IPS-20b (cell line): ENCODE measurements at regions not wholly inside any gene's neighbourhood (a gene's known extent, or its start where the extent isn't known, plus 50 kb on each side); places are given as distances from the start of the nearest gene placed in this dataset.

Experiments
- H3K27ac ChIP-seq: one replicate; pipeline ENCODE4 v1.5.1; 2013; ENCODE audit warnings: low read length
- H3K27me3 ChIP-seq: 2 replicates; pipeline ENCODE4 v1.6.1; 2013; ENCODE audit warnings: mild to moderate bottlenecking, low read length, inconsistent platforms; ENCODE audit not compliant: insufficient read depth
- H3K36me3 ChIP-seq: 2 replicates; pipeline ENCODE4 v1.6.1; 2013; ENCODE audit warnings: low read depth, mild to moderate bottlenecking, inconsistent platforms, low read length, moderate library complexity; ENCODE audit not compliant: insufficient read depth
- H3K4me1 ChIP-seq: 2 replicates; pipeline ENCODE4 v1.6.1; 2013; ENCODE audit warnings: mild to moderate bottlenecking, control low read depth, inconsistent platforms, low read length, moderate library complexity; ENCODE audit not compliant: insufficient read depth
- H3K4me3 ChIP-seq: 2 replicates; pipeline ENCODE4 v1.5.1; 2013; ENCODE audit warnings: mild to moderate bottlenecking, low read length, inconsistent platforms
- H3K9ac ChIP-seq: 2 replicates; pipeline ENCODE4 v1.6.1; 2013; ENCODE audit warnings: low read depth, mild to moderate bottlenecking, inconsistent platforms, low read length, moderate library complexity
- H3K9me3 ChIP-seq: 2 replicates; pipeline ENCODE4 v1.6.1; 2013; ENCODE audit warnings: mild to moderate bottlenecking, low read depth, low read length, inconsistent platforms; ENCODE audit not compliant: insufficient read depth

GRCh38 chr2:238649936-238650518, 197.9 kb upstream of the TWIST2 start:
- Histone ChIP-seq H3K36me3 (no peaks in the 10 kb centered on the region), H3K27ac (no peak overlapping the region), H3K9ac (no peak overlapping the region), H3K9me3 (no peaks in the 10 kb centered on the region), H3K4me1 (no peaks in the 10 kb centered on the region), H3K27me3 (no peaks in the 10 kb centered on the region), H3K4me3 (no peak overlapping the region)

GRCh38 chr2:238650536-238650935, 197.3 kb upstream of the TWIST2 start:
- Histone ChIP-seq H3K36me3 (no peaks in the 10 kb centered on the region), H3K27me3 (no peaks in the 10 kb centered on the region), H3K9me3 (no peaks in the 10 kb centered on the region), H3K4me1 (no peaks in the 10 kb centered on the region), H3K27ac (no peak overlapping the region), H3K9ac (no peak overlapping the region), H3K4me3 (no peak overlapping the region)

- H3K27me3 ChIP-seq, result no peaks in the 10 kb centered on the region
- H3K4me1 ChIP-seq, result no peaks in the 10 kb centered on the region
- H3K36me3 ChIP-seq, result no peaks in the 10 kb centered on the region
- no peaks in the 10 kb centered on the region for H3K9me3 ChIP-seq
- no peak overlapping the region for H3K4me3 ChIP-seq
- no peak overlapping the region for H3K27ac ChIP-seq
- H3K9ac ChIP-seq, result no peak overlapping the region
Measured at GRCh38 chr2:238651306-238652052, 196.4 kb upstream of the TWIST2 start.

GRCh38 chr2:238652053-238652770, 195.7 kb upstream of the TWIST2 start:
- Histone ChIP-seq H3K9me3 (no peaks in the 10 kb centered on the region), H3K4me1 (peaks cover 3% of the 10 kb centered on the region; the same call in 1 of the 2 replicates), H3K27me3 (no peaks in the 10 kb centered on the region), H3K9ac (no peak overlapping the region), H3K36me3 (no peaks in the 10 kb centered on the region), H3K27ac (no peak overlapping the region), H3K4me3 (no peak overlapping the region)

GRCh38 chr2:238652771-238653157, 195.1 kb upstream of the TWIST2 start:
- Histone ChIP-seq H3K27me3 (no peaks in the 10 kb centered on the region), H3K27ac (no peak overlapping the region), H3K9me3 (no peaks in the 10 kb centered on the region), H3K36me3 (no peaks in the 10 kb centered on the region), H3K9ac (no peak overlapping the region), H3K4me1 (peaks cover 5% of the 10 kb centered on the region; the same call in 1 of the 2 replicates), H3K4me3 (no peak overlapping the region)

- Histone ChIP-seq H3K9ac (no peak overlapping the region), H3K27me3 (peaks cover 5% of the 10 kb centered on the region; the same call in 1 of the 2 replicates), H3K36me3 (no peaks in the 10 kb centered on the region), H3K27ac (no peak overlapping the region), H3K9me3 (no peaks in the 10 kb centered on the region), H3K4me3 (no peak overlapping the region), H3K4me1 (peaks cover 5% of the 10 kb centered on the region; the same call in 1 of the 2 replicates)
Measured at GRCh38 chr2:238653431-238654109, 194.3 kb upstream of the TWIST2 start.

- peaks cover 5% of the 10 kb centered on the region; the same call in 1 of the 2 replicates for H3K4me1 ChIP-seq
- H3K27ac ChIP-seq, result no peak overlapping the region
- H3K36me3 ChIP-seq, result no peaks in the 10 kb centered on the region
Measured at GRCh38 chr2:238654479-238655197, 193.2 kb upstream of the TWIST2 start.

GRCh38 chr2:238655198-238655860, 192.6 kb upstream of the TWIST2 start:
- H3K4me1 ChIP-seq, result peaks cover 5% of the 10 kb centered on the region; the same call in 1 of the 2 replicates
- peaks cover 5% of the 10 kb centered on the region; the same call in 1 of the 2 replicates for H3K27me3 ChIP-seq
- H3K9ac ChIP-seq, result no peak overlapping the region
- no peaks in the 10 kb centered on the region for H3K36me3 ChIP-seq
- H3K4me3 ChIP-seq, result no peak overlapping the region
- no peaks in the 10 kb centered on the region for H3K9me3 ChIP-seq
- no peak overlapping the region for H3K27ac ChIP-seq

More at GRCh38 chr2:238654479-238655197, 193.2 kb upstream of the TWIST2 start:
- H3K9me3 ChIP-seq, result no peaks in the 10 kb centered on the region
- H3K9ac ChIP-seq, result no peak overlapping the region
- H3K4me3 ChIP-seq, result no peak overlapping the region
- H3K27me3 ChIP-seq, result peaks cover 5% of the 10 kb centered on the region; the same call in 1 of the 2 replicates

GRCh38 chr2:238655974-238656722, 191.7 kb upstream of the TWIST2 start:
- Histone ChIP-seq H3K9me3 (peaks cover 1% of the 10 kb centered on the region; the same call in 1 of the 2 replicates), H3K9ac (no peak overlapping the region), H3K4me3 (no peak overlapping the region), H3K36me3 (no peaks in the 10 kb centered on the region), H3K27me3 (peaks cover 5% of the 10 kb centered on the region; the same call in 1 of the 2 replicates), H3K4me1 (peaks cover 5% of the 10 kb centered on the region; the same call in 1 of the 2 replicates), H3K27ac (no peak overlapping the region)
